H9 (cell line): ENCODE measurements at regions not wholly inside any gene's neighbourhood (a gene's known extent, or its start where the extent isn't known, plus 50 kb on each side); places are given as distances from the start of the nearest gene placed in this dataset.

Experiments used
- DNase-seq: peaks from one replicate; pipeline ENCODE4 v3.0.0-alpha.2; 2017
- H2AFZ ChIP-seq: one replicate; pipeline ENCODE4 v1.6.1; 2013; ENCODE audit warnings: mild to moderate bottlenecking, low read length, control low read depth, moderate library complexity
- H2AK5ac ChIP-seq: 2 replicates; pipeline ENCODE4 v1.6.1; 2013; ENCODE audit warnings: low read length, control low read depth, mixed read lengths; ENCODE audit not compliant: insufficient read length
- H2BK120ac ChIP-seq: one replicate; pipeline ENCODE4 v1.6.1; 2013; ENCODE audit warnings: low read depth, mild to moderate bottlenecking, low read length, control low read depth, inconsistent platforms; ENCODE audit not compliant: poor library complexity, severe bottlenecking
- H2BK12ac ChIP-seq: 2 replicates; pipeline ENCODE4 v1.6.1; 2013; ENCODE audit warnings: low read length, control low read depth, mixed read lengths, low read depth; ENCODE audit not compliant: insufficient read length
- H2BK15ac ChIP-seq: 2 replicates; pipeline ENCODE4 v1.6.1; 2013; ENCODE audit warnings: low read depth, low read length, control low read depth
- H2BK20ac ChIP-seq: one replicate; pipeline ENCODE4 v1.6.1; 2013; ENCODE audit warnings: low read depth, mild to moderate bottlenecking, low read length, control low read depth, inconsistent platforms; ENCODE audit not compliant: poor library complexity, severe bottlenecking
- H2BK5ac ChIP-seq: 2 replicates; pipeline ENCODE4 v1.6.1; 2013; ENCODE audit warnings: low read length, control low read depth, mixed read lengths; ENCODE audit not compliant: insufficient read length
- H3K14ac ChIP-seq: 2 replicates; pipeline ENCODE4 v1.6.1; 2013; ENCODE audit warnings: low read length, control low read depth; ENCODE audit not compliant: insufficient read depth
- H3K18ac ChIP-seq: 2 replicates; pipeline ENCODE4 v1.6.1; 2013; ENCODE audit warnings: low read depth, mild to moderate bottlenecking, mixed read lengths, low read length, control low read depth; ENCODE audit not compliant: insufficient read length
- H3K23ac ChIP-seq: 2 replicates; pipeline ENCODE4 v1.6.1; 2013; ENCODE audit warnings: low read length, control low read depth, mixed read lengths, low read depth; ENCODE audit not compliant: insufficient read length
- H3K23me2 ChIP-seq: 2 replicates; pipeline ENCODE4 v1.6.1; 2013; ENCODE audit warnings: low read depth, mild to moderate bottlenecking, mixed read lengths, low read length, control low read depth; ENCODE audit not compliant: insufficient read length, poor library complexity, severe bottlenecking
- H3K27ac ChIP-seq: 2 replicates; pipeline ENCODE4 v1.5.1; 2013; ENCODE audit warnings: low read length, control low read depth, mixed read lengths, low read depth; ENCODE audit not compliant: insufficient read length
- H3K27me3 ChIP-seq: 2 replicates; pipeline ENCODE4 v1.6.1; 2013; ENCODE audit warnings: low read length, control low read depth, inconsistent platforms; ENCODE audit not compliant: insufficient read depth
- H3K4ac ChIP-seq: 2 replicates; pipeline ENCODE4 v1.6.1; 2013; ENCODE audit warnings: low read depth, mild to moderate bottlenecking, control low read depth, inconsistent platforms, low read length, moderate library complexity
- H3K4me1 ChIP-seq: 2 replicates; pipeline ENCODE4 v1.6.1; 2013; ENCODE audit warnings: low read length, control low read depth, inconsistent platforms; ENCODE audit not compliant: insufficient read depth
- H3K4me2 ChIP-seq: 2 replicates; pipeline ENCODE4 v1.6.1; 2013; ENCODE audit warnings: low read length, control low read depth, mixed read lengths; ENCODE audit not compliant: insufficient read length, insufficient read depth
- H3K56ac ChIP-seq: 2 replicates; pipeline ENCODE4 v1.6.1; 2013; ENCODE audit warnings: low read depth, mild to moderate bottlenecking, mixed read lengths, low read length, control low read depth; ENCODE audit not compliant: insufficient read length
- H3K79me1 ChIP-seq: 2 replicates; pipeline ENCODE4 v1.6.1; 2013; ENCODE audit warnings: low read depth, mild to moderate bottlenecking, moderate library complexity, low read length, control low read depth, inconsistent platforms; ENCODE audit not compliant: insufficient read depth, poor library complexity, severe bottlenecking
- H3K79me2 ChIP-seq: 2 replicates; pipeline ENCODE4 v1.6.1; 2013; ENCODE audit warnings: low read length, control low read depth, inconsistent platforms; ENCODE audit not compliant: insufficient read depth
- H3K9ac ChIP-seq: 2 replicates; pipeline ENCODE4 v1.6.1; 2013; ENCODE audit warnings: low read length, control low read depth, mixed read lengths; ENCODE audit not compliant: insufficient read length; ENCODE audit errors: extremely low read depth
- H3K9me3 ChIP-seq: one replicate; pipeline ENCODE4 v1.6.1; 2013; ENCODE audit warnings: low read depth, low read length, inconsistent platforms; ENCODE audit not compliant: control insufficient read depth
- H3T11ph ChIP-seq: one replicate; pipeline ENCODE4 v1.6.1; 2013; ENCODE audit warnings: mild to moderate bottlenecking, low read length, control low read depth, inconsistent platforms
- H4K20me1 ChIP-seq: one replicate; pipeline ENCODE4 v1.6.1; 2013; ENCODE audit not compliant: control insufficient read depth, insufficient read length, insufficient read depth
- H4K5ac ChIP-seq: 2 replicates; pipeline ENCODE4 v1.6.1; 2013; ENCODE audit warnings: low read depth, mild to moderate bottlenecking, mixed read lengths, low read length, control low read depth; ENCODE audit not compliant: insufficient read length
- H4K8ac ChIP-seq: replicated peaks from 2 replicates; pipeline ENCODE4 v1.6.1; 2013; ENCODE audit warnings: low read length, control low read depth, mixed read lengths, low read depth; ENCODE audit not compliant: insufficient read length
- H4K91ac ChIP-seq: 2 replicates; pipeline ENCODE4 v1.6.1; 2013; ENCODE audit warnings: low read depth, mild to moderate bottlenecking, moderate library complexity, mixed read lengths, low read length, control low read depth; ENCODE audit not compliant: insufficient read length
- H3K27ac Mint-ChIP-seq, 3 experiments: 2 replicates in 2 of 3; 3 replicates in 1 of 3; pipeline ENCODE4 v1.8.0; 2020 to 2021; ENCODE audit warnings: mixed read lengths in 3 of 3, mild to moderate bottlenecking in 1 of 3, moderate library complexity in 1 of 3
- H3K27me3 Mint-ChIP-seq: 2 replicates; pipeline ENCODE4 v1.8.0; 2021; ENCODE audit warnings: low read depth, mild to moderate bottlenecking, moderate library complexity, mixed read lengths
- H3K36me3 Mint-ChIP-seq, 3 experiments: 2 replicates in 2 of 3; 3 replicates in 1 of 3; pipeline ENCODE4 v1.8.0; 2020 to 2021; ENCODE audit warnings: low read depth in 3 of 3, mixed read lengths in 3 of 3; ENCODE audit not compliant: insufficient read depth in 1 of 3
- H3K4me1 Mint-ChIP-seq, 2 experiments: 2 replicates each; pipeline ENCODE4 v1.8.0; 2020; ENCODE audit warnings: mixed read lengths in 2 of 2
- H3K4me3 Mint-ChIP-seq, 2 experiments: 2 replicates in 1 of 2; 3 replicates in 1 of 2; pipeline ENCODE4 v1.8.0; 2020 to 2021; ENCODE audit warnings: mild to moderate bottlenecking in 2 of 2, mixed read lengths in 2 of 2, moderate library complexity in 1 of 2
- H3K9me3 Mint-ChIP-seq, 2 experiments: 2 replicates in 1 of 2; 3 replicates in 1 of 2; pipeline ENCODE4 v1.8.0; 2020; ENCODE audit warnings: mild to moderate bottlenecking in 2 of 2, mixed read lengths in 2 of 2, moderate library complexity in 1 of 2
- CTCF ChIP-seq: fragments of 200-600 bp; sonication (generic); conservative IDR thresholded peaks from 3 replicates; pipeline ENCODE4 v1.8.0; 2021; ENCODE audit warnings: antibody characterized with exemption, mild to moderate bottlenecking

- no peak for TF ChIP-seq CTCF
- no peaks in the 10 kb centered on the region for H3K4me1 ChIP-seq
- no peaks in the 10 kb centered on the region for H3K27me3 Mint-ChIP-seq
- no peak overlapping the region for H3K4me2 ChIP-seq
- no peak overlapping the region for H4K8ac ChIP-seq
- H3K27ac Mint-ChIP-seq: no peak overlapping the region
- H4K91ac ChIP-seq: no peak overlapping the region
- H4K5ac ChIP-seq: no peak overlapping the region
- no peaks in the 10 kb centered on the region for H3K27me3 ChIP-seq
- no peaks in the 10 kb centered on the region for H3K9me3 ChIP-seq
- H3K56ac ChIP-seq: no peak overlapping the region
- no peak overlapping the region for H2BK12ac ChIP-seq
- no peak overlapping the region for H3K14ac ChIP-seq
- no peak overlapping the region for H3K4me3 Mint-ChIP-seq
- H3K23ac ChIP-seq: no peak overlapping the region
- no peaks in the 10 kb centered on the region for H4K20me1 ChIP-seq
- no peaks in the 10 kb centered on the region for H3K36me3 Mint-ChIP-seq
- no peak overlapping the region for H2BK20ac ChIP-seq
- H3K9ac ChIP-seq: no peak overlapping the region
- H2BK15ac ChIP-seq: no peak overlapping the region
- no peaks in the 10 kb centered on the region for H3K79me2 ChIP-seq
- H3K4me1 Mint-ChIP-seq: peaks cover under 1 to 3% of the 10 kb centered on the region in 2 experiments
- no peak overlapping the region for H2BK5ac ChIP-seq
- H3K4ac ChIP-seq: no peak overlapping the region
- H2BK120ac ChIP-seq: no peak overlapping the region
- no peak overlapping the region for H2AK5ac ChIP-seq
- no peak overlapping the region for H3K18ac ChIP-seq
- H3K27ac ChIP-seq: no peak overlapping the region
- no peaks in the 10 kb centered on the region for H3K79me1 ChIP-seq
- no peak for DNase-seq
- no peak overlapping the region for H2AFZ ChIP-seq
- H3T11ph ChIP-seq: no peak overlapping the region
- no peaks in the 10 kb centered on the region for H3K23me2 ChIP-seq
- H3K9me3 Mint-ChIP-seq: no peaks in the 10 kb centered on the region; a peak in 1 of 5 replicates
Observed at GRCh38 chr3:30181581-30181980, 424.8 kb upstream of the TGFBR2 start.
